HCT116 (cell line): ENCODE measurements at regions not wholly inside any gene's neighbourhood (a gene's known extent, or its start where the extent isn't known, plus 50 kb on each side); places are given as distances from the start of the nearest gene placed in this dataset.

Experiments used
- ATAC-seq: fragments of 200-7000 bp; cut with Tn5 transposase; 2 replicates; pipeline ENCODE4 v1.9.1; 2020; ENCODE audit warnings: mild to moderate bottlenecking, moderate library complexity
- BruUV-seq: library from RNA; stranded (reverse); fragments of 400-500 nt; replicated peaks from 2 replicates; lab custom pipeline; 2021; lab: Mats Ljungman, UMichigan
- CTCF ChIA-PET: fragments of 300-600 bp; sonication (Branson Sonifier 250); formaldehyde crosslinking; loops from one replicate; lab custom pipeline; 2021; ENCODE audit warnings: antibody characterized with exemption; lab: Charles Lee
- POLR2A ChIA-PET: fragments of 300-600, 350-600 bp; sonication (Branson Sonifier 250); formaldehyde crosslinking; loops from one replicate; lab custom pipeline; 2021; ENCODE audit warnings: antibody characterized with exemption; lab: Charles Lee
- RAD21 ChIA-PET, 2 experiments: fragments of 300-600 bp; sonication (Branson Sonifier 250); formaldehyde crosslinking; loops; one replicate each; lab custom pipeline; 2023; ENCODE audit warnings: low total read pairs in 2 of 2; ENCODE audit not compliant: uncharacterized antibody in 2 of 2, unreplicated experiment in 2 of 2, low non-redundant PET in 1 of 2; lab: Charles Lee
- DNase-seq: peaks from one replicate; pipeline ENCODE4 v3.0.0-alpha.2; 2010; ENCODE audit warnings: low read depth, low spot score
- H2AFZ ChIP-seq: fragments of 200-600 bp; shearing (Covaris generic), sonication (generic); 2 replicates; pipeline ENCODE4 v1.6.1; 2017; ENCODE audit warnings: low read depth, mixed run types, mixed read lengths, antibody characterized with exemption, low read length; ENCODE audit not compliant: poor library complexity, severe bottlenecking
- H3K27ac ChIP-seq: 2 replicates; pipeline ENCODE4 v1.5.1; 2012; ENCODE audit warnings: low read depth, low read length
- H3K27me3 ChIP-seq: fragments of 200-600 bp; sonication (generic); 2 replicates; pipeline ENCODE4 v1.6.1; 2016; ENCODE audit warnings: mixed run types, low read length, mixed read lengths; ENCODE audit not compliant: insufficient read depth
- H3K36me3 ChIP-seq, 2 experiments: fragments of 200-500 bp in 1 of 2; fragments of 200-600 bp in 1 of 2; sonication (Bioruptor generic) in 1 of 2; sonication (generic) in 1 of 2; 2 replicates each; pipeline versions ENCODE4 v1.5.1 to v1.6.1; 2014 to 2016; ENCODE audit warnings: low read length in 2 of 2, inconsistent platforms in 1 of 2, mixed read lengths in 1 of 2, mixed run types in 1 of 2; ENCODE audit not compliant: insufficient read depth in 2 of 2, control insufficient read depth in 1 of 2
- H3K4me1 ChIP-seq, 2 experiments: fragments of 200-600 bp in 1 of 2; sonication (generic) in 1 of 2; 2 replicates each; pipeline versions ENCODE4 v1.5.1 to v1.6.1; 2012 to 2017; ENCODE audit warnings: low read length in 2 of 2, inconsistent platforms in 1 of 2, mild to moderate bottlenecking in 1 of 2, mixed read lengths in 1 of 2, mixed run types in 1 of 2, moderate library complexity in 1 of 2; ENCODE audit not compliant: insufficient read depth in 2 of 2, control insufficient read depth in 1 of 2
- H3K4me2 ChIP-seq: fragments of 200-600 bp; sonication (generic); 2 replicates; pipeline ENCODE4 v1.6.1; 2017; ENCODE audit warnings: mixed run types, low read length, mixed read lengths
- H3K4me3 ChIP-seq, 2 experiments: fragments of 200-600 bp in 1 of 2; sonication (generic) in 1 of 2; replicated peaks in 1 of 2; 2 replicates each; pipeline ENCODE4 v1.5.1; 2011 to 2016; ENCODE audit warnings: low read length in 2 of 2, control low read depth in 1 of 2, low read depth in 1 of 2, mild to moderate bottlenecking in 1 of 2, mixed read lengths in 1 of 2, mixed run types in 1 of 2
- H3K79me2 ChIP-seq: fragments of 200-600 bp; sonication (generic); 2 replicates; pipeline ENCODE4 v1.6.1; 2017; ENCODE audit warnings: mild to moderate bottlenecking, mixed run types, low read length, moderate library complexity, mixed read lengths; ENCODE audit not compliant: insufficient read depth
- H3K9ac ChIP-seq: fragments of 200-600 bp; sonication (generic); 2 replicates; pipeline ENCODE4 v1.6.1; 2016; ENCODE audit warnings: low read length, mixed read lengths
- H3K9me2 ChIP-seq: fragments of 200-600 bp; sonication (generic), shearing (Covaris generic); 2 replicates; pipeline ENCODE4 v1.6.1; 2017; ENCODE audit warnings: mixed run types, mild to moderate bottlenecking, moderate library complexity; ENCODE audit not compliant: insufficient read depth
- H3K9me3 ChIP-seq, 2 experiments: fragments of 200-500 bp in 1 of 2; fragments of 200-600 bp in 1 of 2; sonication (Bioruptor generic) in 1 of 2; sonication (generic) in 1 of 2; 2 replicates each; pipeline ENCODE4 v1.6.1; 2014 to 2017; ENCODE audit warnings: low read length in 2 of 2, mixed read lengths in 2 of 2, inconsistent platforms in 1 of 2, low read depth in 1 of 2, mild to moderate bottlenecking in 1 of 2, mixed run types in 1 of 2, moderate library complexity in 1 of 2; ENCODE audit not compliant: control insufficient read depth in 1 of 2, insufficient read depth in 1 of 2
- H4K20me1 ChIP-seq: fragments of 200-600 bp; sonication (generic), shearing (Covaris generic); 2 replicates; pipeline ENCODE4 v1.6.1; 2017; ENCODE audit warnings: mixed run types, mild to moderate bottlenecking, moderate library complexity; ENCODE audit not compliant: insufficient read depth
- EGR1 ChIP-seq: IDR thresholded peaks from 2 replicates; pipeline ENCODE4 v1.6.1; 2012; ENCODE audit warnings: low read depth
- ELF1 ChIP-seq: IDR thresholded peaks from 2 replicates; pipeline ENCODE4 v1.6.1; 2012; ENCODE audit warnings: low read depth, borderline replicate concordance
- EZH2phosphoT487 ChIP-seq: fragments of 200-600 bp; IDR thresholded peaks from 2 replicates; pipeline ENCODE4 v1.6.1; 2018; ENCODE audit warnings: antibody characterized with exemption, borderline replicate concordance
- FOSL1 ChIP-seq: IDR thresholded peaks from 2 replicates; pipeline ENCODE4 v1.6.1; 2012; ENCODE audit warnings: low read depth
- JUND ChIP-seq: IDR thresholded peaks from 2 replicates; pipeline ENCODE4 v1.6.1; 2012
- POLR2A ChIP-seq: IDR thresholded peaks from 2 replicates; pipeline ENCODE4 v1.7.0; 2011; ENCODE audit warnings: borderline replicate concordance; ENCODE audit not compliant: insufficient read depth, insufficient read length; ENCODE audit errors: extremely low read depth
- SIN3A ChIP-seq: IDR thresholded peaks from 2 replicates; pipeline ENCODE4 v1.6.1; 2012; ENCODE audit warnings: low read depth
- SP1 ChIP-seq: IDR thresholded peaks from 2 replicates; pipeline ENCODE4 v1.6.1; 2012; ENCODE audit warnings: low read depth
- SRF ChIP-seq: IDR thresholded peaks from 2 replicates; pipeline ENCODE4 v1.6.1; 2012; ENCODE audit warnings: low read depth
- TCF7L2 ChIP-seq: IDR thresholded peaks from 2 replicates; pipeline ENCODE4 v1.7.0; 2011; ENCODE audit warnings: borderline replicate concordance, inconsistent platforms; ENCODE audit not compliant: insufficient read depth, insufficient read length; ENCODE audit errors: extremely low read depth
- YY1 ChIP-seq: IDR thresholded peaks from 2 replicates; pipeline ENCODE4 v1.6.1; 2011; ENCODE audit warnings: low read length, low read depth, moderate library complexity, mild to moderate bottlenecking; ENCODE audit not compliant: insufficient replicate concordance; ENCODE audit errors: extremely low read depth
- ZNF274 ChIP-seq: fragments of 200-500 bp; sonication (Bioruptor generic); IDR thresholded peaks from 2 replicates; pipeline ENCODE4 v1.6.1; 2014; ENCODE audit warnings: mild to moderate bottlenecking, low read depth, low read length, inconsistent platforms
- intact Hi-C: fragments of 100-400 bp; cut with micrococcal nuclease; formaldehyde crosslinking; loops from 2 replicates; pipeline ENCODE4 v1.10.0; 2022
- TF ChIP-seq, protein P1 (sequence below), 3 experiments: fragments of 200-600 bp in 1 of 3; sonication (generic) in 1 of 3; IDR thresholded peaks in 2 of 3; conservative IDR thresholded peaks in 1 of 3; 2 replicates each; pipeline ENCODE4 v1.5.1; 2012 to 2017; ENCODE audit warnings: low read depth in 2 of 3, low read length in 2 of 3, antibody characterized with exemption in 1 of 3, borderline replicate concordance in 1 of 3, control low read depth in 1 of 3, mild to moderate bottlenecking in 1 of 3, mixed read lengths in 1 of 3, mixed run types in 1 of 3, moderate library complexity in 1 of 3; ENCODE audit not compliant: insufficient read depth in 1 of 3

DNA sequence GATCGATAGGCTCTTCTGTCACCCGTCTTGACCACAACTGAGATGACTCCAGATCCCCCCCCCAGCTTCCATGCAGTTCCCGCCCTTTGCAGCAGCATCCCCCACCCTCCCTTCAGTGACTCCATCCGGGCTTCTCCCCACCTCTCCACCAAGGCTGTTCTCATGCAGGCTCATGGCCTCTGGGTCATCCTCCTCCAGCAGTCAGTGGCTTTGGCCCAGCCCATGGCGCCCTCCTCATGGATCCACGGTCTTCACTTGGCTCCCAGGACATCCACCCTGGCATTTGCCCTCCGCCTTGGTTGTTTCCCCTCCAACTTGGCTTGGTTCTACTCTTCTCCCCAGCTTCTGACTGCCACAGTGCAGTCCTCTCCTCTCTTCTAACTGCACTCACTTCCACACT lies 96.7 kb upstream of the RUFY1 start:
- Histone ChIP-seq H3K9me3 (peaks cover 0 to 5% of the 10 kb centered on the region in 2 experiments; a peak in 1 of 4 replicates), H3K4me3 (no peak overlapping the region), H3K36me3 (no peaks in the 10 kb centered on the region), H3K27me3 (no peaks in the 10 kb centered on the region), H3K9ac (no peak overlapping the region), H3K27ac (no peak overlapping the region), H2AFZ (no peak overlapping the region), H4K20me1 (no peaks in the 10 kb centered on the region), H3K4me2 (no peak overlapping the region), H3K79me2 (no peaks in the 10 kb centered on the region), H3K9me2 (no peaks in the 10 kb centered on the region), H3K4me1 (no peaks in the 10 kb centered on the region)
- ATAC-seq (no peak), DNase-seq (no peak)
- RAD21 ChIA-PET, result no interaction called here
- BruUV-seq, result no TSS peak
- POLR2A ChIA-PET, result no interaction called here
- CTCF ChIA-PET, result no interaction called here
- intact Hi-C loops, result no loop called here
- TF ChIP-seq EGR1 (no peak), SRF (no peak), JUND (no peak), ZNF274 (no peak), POLR2A (no peak), SP1 (no peak), ELF1 (no peak), YY1 (no peak), TCF7L2 (no peak), FOSL1 (no peak), SIN3A (no peak), EZH2phosphoT487 (no peak)
- TF ChIP-seq, protein P1, sequence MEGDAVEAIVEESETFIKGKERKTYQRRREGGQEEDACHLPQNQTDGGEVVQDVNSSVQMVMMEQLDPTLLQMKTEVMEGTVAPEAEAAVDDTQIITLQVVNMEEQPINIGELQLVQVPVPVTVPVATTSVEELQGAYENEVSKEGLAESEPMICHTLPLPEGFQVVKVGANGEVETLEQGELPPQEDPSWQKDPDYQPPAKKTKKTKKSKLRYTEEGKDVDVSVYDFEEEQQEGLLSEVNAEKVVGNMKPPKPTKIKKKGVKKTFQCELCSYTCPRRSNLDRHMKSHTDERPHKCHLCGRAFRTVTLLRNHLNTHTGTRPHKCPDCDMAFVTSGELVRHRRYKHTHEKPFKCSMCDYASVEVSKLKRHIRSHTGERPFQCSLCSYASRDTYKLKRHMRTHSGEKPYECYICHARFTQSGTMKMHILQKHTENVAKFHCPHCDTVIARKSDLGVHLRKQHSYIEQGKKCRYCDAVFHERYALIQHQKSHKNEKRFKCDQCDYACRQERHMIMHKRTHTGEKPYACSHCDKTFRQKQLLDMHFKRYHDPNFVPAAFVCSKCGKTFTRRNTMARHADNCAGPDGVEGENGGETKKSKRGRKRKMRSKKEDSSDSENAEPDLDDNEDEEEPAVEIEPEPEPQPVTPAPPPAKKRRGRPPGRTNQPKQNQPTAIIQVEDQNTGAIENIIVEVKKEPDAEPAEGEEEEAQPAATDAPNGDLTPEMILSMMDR (IDR thresholded peaks at IDR 0.05 in 2 of 3, conservative IDR thresholded peaks at IDR 0.05 in 1 of 3; ENCODE audit: borderline replicate concordance in 1 of 3, insufficient read depth in 1 of 3, low read depth in 2 of 3, low read length in 2 of 3), result no peak
